T-cell (primary cell): ENCODE measurements at regions not wholly inside any gene's neighbourhood (a gene's known extent, or its start where the extent isn't known, plus 50 kb on each side); places are given as distances from the start of the nearest gene placed in this dataset.

ENCODE experiments used
- ATAC-seq, 4 experiments: fragments of 200-7000 bp in 3 of 4; fragments of 150-1000 bp in 1 of 4; cut with Tn5 transposase; replicated peaks in 1 of 4; 1 replicate in 3 of 4; 2 replicates in 1 of 4; pipeline ENCODE4 v1.10.0; 2021; ENCODE audit warnings: moderate library complexity in 3 of 4, mild to moderate bottlenecking in 2 of 4, moderate number of reproducible peaks in 1 of 4
- CTCF ChIA-PET, 2 donors: fragments of 300-600 bp; sonication (Branson Sonifier 250); formaldehyde crosslinking; loops; one replicate each; lab custom pipeline; 2022; ENCODE audit warnings: antibody characterized with exemption in 2 of 2; lab: Charles Lee
- POLR2A ChIA-PET, 2 donors: fragments of 300-600 bp; sonication (Branson Sonifier 250); formaldehyde crosslinking; loops; one replicate each; lab custom pipeline; 2022; ENCODE audit warnings: antibody characterized with exemption in 2 of 2; lab: Charles Lee
- DNase-seq, 35 experiments: peaks; one replicate each; pipeline versions ENCODE4 v3.0.0 to v3.0.0-alpha.2; 2013 to 2023
- H3K27ac ChIP-seq: one replicate; pipeline ENCODE4 v1.5.1; 2013; ENCODE audit warnings: low read length
- H3K27me3 ChIP-seq, 2 experiments: replicated peaks in 1 of 2; 1 replicate in 1 of 2; 2 replicates in 1 of 2; pipeline versions ENCODE4 v1.6.1 to v1.7.0; 2013; ENCODE audit warnings: low read length in 1 of 2, mixed read lengths in 1 of 2; ENCODE audit not compliant: control insufficient read depth in 2 of 2, insufficient read depth in 2 of 2; ENCODE audit errors: extremely low read depth in 1 of 2
- H3K36me3 ChIP-seq, 2 donors: 1 replicate in 1 of 2; 2 replicates in 1 of 2; pipeline versions ENCODE4 v1.6.1 to v1.7.0; 2013; ENCODE audit warnings: low read length in 1 of 2; ENCODE audit not compliant: control insufficient read depth in 2 of 2, insufficient read depth in 1 of 2; ENCODE audit errors: extremely low read depth in 1 of 2
- H3K4me1 ChIP-seq, 2 experiments: 1 replicate in 1 of 2; 2 replicates in 1 of 2; pipeline versions ENCODE4 v1.6.1 to v1.7.0; 2013; ENCODE audit warnings: low read length in 2 of 2, mixed read lengths in 1 of 2; ENCODE audit not compliant: insufficient read depth in 2 of 2, control insufficient read depth in 1 of 2; ENCODE audit errors: extremely low read depth in 1 of 2
- H3K4me3 ChIP-seq, 2 donors: 1 replicate in 1 of 2; 2 replicates in 1 of 2; pipeline versions ENCODE4 v1.5.1 to v1.7.0; 2013; ENCODE audit warnings: mild to moderate bottlenecking in 2 of 2, low read length in 1 of 2, moderate library complexity in 1 of 2; ENCODE audit not compliant: control insufficient read depth in 1 of 2; ENCODE audit errors: extremely low read depth in 1 of 2
- H3K9me3 ChIP-seq: 2 replicates; pipeline ENCODE4 v1.7.0; 2013
- H3K27ac Mint-ChIP-seq, 2 donors: one replicate each; pipeline ENCODE4 v1.8.0; 2020 to 2021; ENCODE audit warnings: mild to moderate bottlenecking in 2 of 2, mixed read lengths in 2 of 2
- H3K27me3 Mint-ChIP-seq, 2 donors: one replicate each; pipeline ENCODE4 v1.8.0; 2021 to 2022; ENCODE audit warnings: mixed read lengths in 2 of 2
- H3K36me3 Mint-ChIP-seq: one replicate; pipeline ENCODE4 v1.8.0; 2021; ENCODE audit warnings: mixed read lengths
- H3K4me1 Mint-ChIP-seq, 3 donors: one replicate each; pipeline ENCODE4 v1.8.0; 2020 to 2022; ENCODE audit warnings: mixed read lengths in 3 of 3, mild to moderate bottlenecking in 1 of 3
- H3K4me3 Mint-ChIP-seq, 3 donors: one replicate each; pipeline ENCODE4 v1.8.0; 2020 to 2022; ENCODE audit warnings: mild to moderate bottlenecking in 3 of 3, mixed read lengths in 3 of 3, moderate library complexity in 3 of 3
- H3K9me3 Mint-ChIP-seq, 3 donors: one replicate each; pipeline ENCODE4 v1.8.0; 2020 to 2022; ENCODE audit warnings: mixed read lengths in 3 of 3
- WGBS: methylation state at CpG from one replicate; pipeline ENCODE4 v1.1.5; 2013; ENCODE audit warnings: missing lambda C conversion rate; ENCODE audit not compliant: insufficient coverage; 5-methylcytosine and 5-hydroxymethylcytosine counted together

DNA sequence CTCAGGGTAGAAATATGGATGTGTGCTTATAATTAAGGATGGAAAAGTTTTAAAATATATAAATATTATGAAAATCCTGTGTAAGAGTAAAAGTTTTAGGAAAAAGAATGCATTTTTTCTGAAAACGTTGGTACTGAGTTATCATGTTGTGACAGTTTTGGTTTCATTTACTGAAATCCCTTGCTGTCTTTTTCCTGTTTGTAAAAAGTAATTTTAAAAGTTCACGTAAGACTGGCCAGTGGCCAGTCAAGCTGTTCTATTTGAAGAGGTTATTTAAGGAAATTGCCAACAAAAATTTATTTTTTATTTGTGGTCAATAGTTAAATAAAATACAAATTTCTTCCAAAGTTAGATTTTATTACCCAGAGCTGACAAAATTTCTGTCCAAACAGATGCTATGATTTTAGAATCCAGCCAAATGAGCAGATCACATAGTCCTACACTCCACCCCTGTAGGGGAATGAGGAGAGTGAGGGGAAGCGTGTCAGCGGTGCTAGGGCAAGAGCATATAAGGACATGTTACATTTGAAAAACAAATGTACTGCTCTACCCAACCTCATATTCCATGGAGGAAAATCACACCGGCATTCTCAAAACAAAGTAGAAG, 297.8 kb upstream of the TFPI start:
- Mint-ChIP-seq H3K27ac (no peak overlapping the region), H3K36me3 (no peaks in the 10 kb centered on the region), H3K4me3 (no peak overlapping the region), H3K27me3 (no peaks in the 10 kb centered on the region), H3K4me1 (no peaks in the 10 kb centered on the region), H3K9me3 (no peaks in the 10 kb centered on the region)
- ATAC-seq (no peak), DNase-seq (no peak)
- Histone ChIP-seq H3K9me3 (no peaks in the 10 kb centered on the region), H3K36me3 (no peaks in the 10 kb centered on the region), H3K27ac (no peak overlapping the region), H3K4me3 (no peak overlapping the region), H3K27me3 (no peaks in the 10 kb centered on the region), H3K4me1 (no peaks in the 10 kb centered on the region)
- 17% methylated on average over 1 of the region's 5 CpGs for WGBS
- CTCF ChIA-PET, result no interaction called here
- POLR2A ChIA-PET, result no interaction called here

DNA sequence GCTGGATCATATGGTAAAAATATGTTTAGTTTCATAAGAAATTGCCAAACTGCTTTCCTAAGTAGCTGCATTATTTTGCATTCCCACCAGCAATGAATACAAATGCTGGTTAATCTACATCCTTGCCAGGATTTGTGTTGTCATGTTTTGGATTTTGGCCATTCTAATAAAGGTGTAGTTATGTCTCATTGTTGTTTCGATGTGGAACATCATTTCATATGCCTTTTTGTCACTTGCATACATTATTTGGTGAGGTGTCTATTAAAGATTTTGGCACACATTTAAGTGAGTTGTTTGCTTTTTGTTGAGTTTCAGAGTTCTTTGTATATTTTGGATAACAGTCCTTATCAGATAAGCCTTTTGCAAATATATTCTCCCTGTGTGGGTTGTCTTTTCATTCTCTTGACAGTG, 299.2 kb upstream of the TFPI start:
- H3K27ac ChIP-seq, result no peak overlapping the region
- H3K27me3 Mint-ChIP-seq, result no peaks in the 10 kb centered on the region
- H3K9me3 ChIP-seq, result no peaks in the 10 kb centered on the region
- no peak overlapping the region for H3K4me3 Mint-ChIP-seq
- no peaks in the 10 kb centered on the region for H3K4me1 Mint-ChIP-seq
- no peak for ATAC-seq
- no peaks in the 10 kb centered on the region for H3K36me3 ChIP-seq
- no peak overlapping the region for H3K4me3 ChIP-seq
- POLR2A ChIA-PET, result no interaction called here
- no peak overlapping the region for H3K27ac Mint-ChIP-seq
- H3K36me3 Mint-ChIP-seq, result no peaks in the 10 kb centered on the region
- H3K27me3 ChIP-seq, result no peaks in the 10 kb centered on the region
- H3K9me3 Mint-ChIP-seq, result peaks cover 0 to 6% (median 0%) of the 10 kb centered on the region in 3 donors
- DNase-seq, result no peak
- CTCF ChIA-PET, result no interaction called here
- WGBS, result no CpG with 5 or more reads among the region's 1 CpG
- no peaks in the 10 kb centered on the region for H3K4me1 ChIP-seq

DNA sequence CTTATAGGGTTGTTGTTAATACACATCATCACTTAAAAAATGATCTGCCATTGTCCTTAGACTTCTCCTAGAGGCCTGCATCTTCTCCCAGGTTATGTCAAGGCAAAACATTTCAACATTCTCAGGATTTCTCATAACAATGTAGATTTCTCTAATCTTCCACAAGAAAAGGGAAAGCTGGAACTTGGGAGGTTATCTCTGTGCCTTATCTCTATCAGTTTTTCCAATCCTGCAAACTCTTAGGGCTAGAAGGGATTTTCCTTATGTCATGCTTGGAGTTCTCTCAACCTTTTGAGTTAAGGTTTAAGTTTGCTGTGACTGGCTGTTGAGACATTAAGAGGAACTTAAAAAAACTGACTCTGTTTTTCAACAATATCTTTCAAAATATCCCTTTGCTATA, 300.6 kb upstream of the TFPI start:
- Histone ChIP-seq H3K27me3 (no peaks in the 10 kb centered on the region), H3K9me3 (no peaks in the 10 kb centered on the region), H3K36me3 (no peaks in the 10 kb centered on the region), H3K4me1 (no peaks in the 10 kb centered on the region), H3K4me3 (no peak overlapping the region), H3K27ac (no peak overlapping the region)
- ATAC-seq (no peak), DNase-seq (no peak)
- Mint-ChIP-seq H3K27ac (no peak overlapping the region), H3K27me3 (no peaks in the 10 kb centered on the region), H3K4me3 (no peak overlapping the region), H3K4me1 (no peaks in the 10 kb centered on the region), H3K36me3 (no peaks in the 10 kb centered on the region), H3K9me3 (peaks cover 0 to 11% (median 0%) of the 10 kb centered on the region in 3 donors)
- ChIA-PET POLR2A (interaction anchor here in 1 of 2 donors (0.6 kb wide), 1 partner anchor 544 kb away, joined by 3 read pairs; no protein-coding TSS in a partner anchor), CTCF (no interaction called here)

DNA sequence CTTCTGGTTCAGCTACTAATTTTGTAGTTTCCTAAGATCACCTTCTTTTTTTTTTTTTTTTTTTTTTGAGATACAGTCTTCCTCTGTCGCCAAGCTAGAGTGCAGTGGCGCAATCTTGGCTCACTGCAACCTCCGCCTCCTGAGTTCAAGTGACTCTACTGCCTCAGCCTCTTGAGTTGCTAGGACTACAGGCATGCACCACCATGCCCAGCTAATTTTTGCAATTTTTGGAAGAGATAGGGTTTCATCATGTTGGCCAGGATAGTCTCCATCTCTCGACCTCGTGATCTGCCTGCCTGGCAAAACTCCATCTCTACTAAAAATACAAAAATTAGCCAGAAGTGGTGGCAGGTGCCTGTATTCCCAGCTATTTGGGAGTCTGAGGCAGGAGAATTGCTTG, 301.5 kb upstream of the TFPI start:
- no peaks in the 10 kb centered on the region for H3K36me3 ChIP-seq
- H3K4me3 ChIP-seq, result no peak overlapping the region
- Mint-ChIP-seq H3K36me3 (no peaks in the 10 kb centered on the region), H3K27me3 (no peaks in the 10 kb centered on the region), H3K4me3 (no peak overlapping the region), H3K4me1 (no peaks in the 10 kb centered on the region), H3K27ac (no peak overlapping the region), H3K9me3 (peaks cover 0 to 11% (median 0%) of the 10 kb centered on the region in 3 donors)
- ChIA-PET POLR2A (interaction anchor here in 1 of 2 donors (0.7 kb wide), 1 partner anchor 1629 kb away, joined by 3 read pairs; no protein-coding TSS in a partner anchor), CTCF (no interaction called here)
- 80% methylated on average over 1 of the region's 5 CpGs for WGBS
- no peak overlapping the region for H3K27ac ChIP-seq
- H3K27me3 ChIP-seq, result no peaks in the 10 kb centered on the region
- no peak for DNase-seq
- no peak for ATAC-seq
- H3K4me1 ChIP-seq, result no peaks in the 10 kb centered on the region
- H3K9me3 ChIP-seq, result no peaks in the 10 kb centered on the region

DNA sequence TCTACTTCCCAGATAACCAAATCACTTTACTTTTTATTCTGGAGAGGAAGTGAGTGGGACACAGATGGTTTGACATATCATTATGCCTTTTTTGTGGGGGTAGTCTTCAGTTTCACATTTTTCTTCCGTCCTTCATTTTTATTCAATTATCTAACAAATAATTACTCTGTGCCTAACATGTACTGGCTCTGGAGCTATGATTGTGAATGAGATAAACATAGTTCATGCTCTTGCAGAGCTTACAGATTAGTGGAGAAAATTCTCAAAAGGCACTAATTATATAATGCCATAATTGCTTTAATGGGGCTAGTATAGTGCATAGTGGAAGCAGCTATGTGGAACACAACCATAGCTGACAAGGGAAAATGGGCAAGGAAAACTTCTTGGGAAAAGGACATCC, 303.6 kb upstream of the TFPI start:
- no CpG with 5 or more reads among the region's 1 CpG for WGBS
- no peak for ATAC-seq
- H3K4me1 ChIP-seq, result no peaks in the 10 kb centered on the region
- H3K27me3 ChIP-seq, result no peaks in the 10 kb centered on the region
- H3K36me3 ChIP-seq, result no peaks in the 10 kb centered on the region
- Mint-ChIP-seq H3K9me3 (peaks cover 0 to 11% (median 0%) of the 10 kb centered on the region in 3 donors), H3K4me1 (no peaks in the 10 kb centered on the region), H3K4me3 (no peak overlapping the region), H3K36me3 (no peaks in the 10 kb centered on the region), H3K27me3 (no peaks in the 10 kb centered on the region), H3K27ac (no peak overlapping the region)
- DNase-seq, result no peak
- ChIA-PET POLR2A (no interaction called here), CTCF (no interaction called here)
- no peaks in the 10 kb centered on the region for H3K9me3 ChIP-seq
- H3K4me3 ChIP-seq, result no peak overlapping the region
- H3K27ac ChIP-seq, result no peak overlapping the region

DNA sequence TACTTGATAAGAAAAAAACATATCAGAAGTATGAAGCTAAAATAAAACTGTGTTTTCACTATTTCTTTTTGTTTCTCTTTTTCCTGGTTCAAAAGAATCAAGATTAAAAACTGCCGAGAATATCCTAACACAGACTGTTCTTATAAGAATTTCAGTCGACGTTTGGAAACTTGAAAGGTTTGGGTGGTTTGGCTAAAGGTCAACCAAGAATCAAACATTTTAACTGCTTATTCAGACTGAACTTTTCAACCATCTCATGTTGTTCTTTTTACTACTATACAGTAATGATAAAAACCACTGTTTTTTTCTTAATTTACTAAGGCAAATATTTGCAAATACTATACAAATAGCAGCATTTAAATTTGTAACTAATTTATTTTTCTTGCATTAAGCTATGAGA, 308.5 kb upstream of the TFPI start:
- H3K4me3 Mint-ChIP-seq, result no peak overlapping the region
- Histone ChIP-seq H3K27ac (no peak overlapping the region), H3K36me3 (no peaks in the 10 kb centered on the region), H3K4me1 (no peaks in the 10 kb centered on the region), H3K9me3 (no peaks in the 10 kb centered on the region), H3K4me3 (no peak overlapping the region), H3K27me3 (peaks cover 0 to under 1% of the 10 kb centered on the region in 2 experiments)
- no peak overlapping the region for H3K27ac Mint-ChIP-seq
- ChIA-PET POLR2A (no interaction called here), CTCF (no interaction called here)
- no peak for DNase-seq
- WGBS, result no CpG with 5 or more reads among the region's 3 CpGs
- H3K9me3 Mint-ChIP-seq, result peaks cover 0 to 17% (median 8%) of the 10 kb centered on the region in 3 donors
- H3K4me1 Mint-ChIP-seq, result no peaks in the 10 kb centered on the region
- no peak for ATAC-seq
- peaks cover 2 to 8% of the 10 kb centered on the region in 2 donors for H3K27me3 Mint-ChIP-seq
- no peaks in the 10 kb centered on the region for H3K36me3 Mint-ChIP-seq

GRCh38 chr2:187865025-187865424, 310.8 kb upstream of the TFPI start:
- Histone ChIP-seq H3K27me3 (peaks cover 0 to 3% of the 10 kb centered on the region in 2 experiments), H3K9me3 (no peaks in the 10 kb centered on the region), H3K4me1 (no peaks in the 10 kb centered on the region), H3K4me3 (no peak overlapping the region), H3K27ac (no peak overlapping the region), H3K36me3 (no peaks in the 10 kb centered on the region)
- H3K27me3 Mint-ChIP-seq, result peaks cover 2 to 8% of the 10 kb centered on the region in 2 donors
- H3K4me1 Mint-ChIP-seq, result no peaks in the 10 kb centered on the region
- WGBS, result no CpG with 5 or more reads among the region's 4 CpGs
- CTCF ChIA-PET, result no interaction called here
- DNase-seq, result no peak
- no peak for ATAC-seq
- POLR2A ChIA-PET, result no interaction called here
- peaks cover 2 to 18% (median 14%) of the 10 kb centered on the region in 3 donors for H3K9me3 Mint-ChIP-seq
- H3K27ac Mint-ChIP-seq, result no peak overlapping the region
- H3K4me3 Mint-ChIP-seq, result no peak overlapping the region
- no peaks in the 10 kb centered on the region for H3K36me3 Mint-ChIP-seq
